H1 (cell line): ENCODE measurements at regions not wholly inside any gene's neighbourhood (a gene's known extent, or its start where the extent isn't known, plus 50 kb on each side); places are given as distances from the start of the nearest gene placed in this dataset.
"Not testable (repeated sequence)": the region's sequence is repeated elsewhere in the genome, so short reads cannot be mapped to it uniquely, and the experiment has no call there.

Experiments used
- CTCF ChIA-PET: fragments of 300-600 bp; sonication (Branson Sonifier 250); formaldehyde crosslinking; loops from one replicate; lab custom pipeline; 2021; ENCODE audit not compliant: partially characterized antibody; lab: Charles Lee
- POLR2A ChIA-PET: fragments of 300-600 bp; sonication (Branson Sonifier 250); formaldehyde crosslinking; loops from one replicate; lab custom pipeline; 2021; ENCODE audit warnings: inconsistent platforms; ENCODE audit not compliant: partially characterized antibody; lab: Charles Lee
- DNase-seq, 2 experiments: peaks; one replicate each; pipeline versions ENCODE4 v3.0.0 to v3.0.0-alpha.2; 2010 to 2022; ENCODE audit warnings: low spot score in 2 of 2, low read depth in 1 of 2, mixed read lengths in 1 of 2
- FAIRE-seq: peaks from 2 replicates; lab custom pipeline; 2011; peaks lifted over from hg19 to GRCh38; lab: Jason Lieb, UNC
- H2AFZ ChIP-seq: 2 replicates; pipeline ENCODE4 v1.8.1; 2012; ENCODE audit warnings: low read length, inconsistent platforms
- H2AK5ac ChIP-seq: 2 replicates; pipeline ENCODE4 v1.6.1; 2013; ENCODE audit warnings: low read depth, low read length
- H2BK120ac ChIP-seq: replicated peaks from 2 replicates; pipeline ENCODE3; 2013; ENCODE audit warnings: low read depth, low read length, inconsistent platforms
- H2BK12ac ChIP-seq: 2 replicates; pipeline ENCODE4 v1.6.1; 2013; ENCODE audit warnings: low read depth, low read length
- H2BK15ac ChIP-seq: 2 replicates; pipeline ENCODE4 v1.6.1; 2013; ENCODE audit warnings: low read length
- H2BK20ac ChIP-seq: 2 replicates; pipeline ENCODE4 v1.6.1; 2013; ENCODE audit warnings: low read length
- H2BK5ac ChIP-seq: 2 replicates; pipeline ENCODE4 v1.6.1; 2013; ENCODE audit warnings: low read depth, low read length
- H3K14ac ChIP-seq: 2 replicates; pipeline ENCODE4 v1.6.1; 2013; ENCODE audit warnings: inconsistent platforms; ENCODE audit not compliant: insufficient read length
- H3K18ac ChIP-seq: 2 replicates; pipeline ENCODE4 v1.6.1; 2013; ENCODE audit warnings: low read length; ENCODE audit errors: extremely low read depth
- H3K23ac ChIP-seq: 2 replicates; pipeline ENCODE4 v1.6.1; 2013; ENCODE audit warnings: inconsistent platforms; ENCODE audit not compliant: insufficient read length
- H3K23me2 ChIP-seq: 2 replicates; pipeline ENCODE4 v1.6.1; 2013; ENCODE audit warnings: low read depth, low read length
- H3K27ac ChIP-seq: 2 replicates; pipeline ENCODE4 v1.6.1; 2011; ENCODE audit warnings: low read depth, low read length, inconsistent platforms
- H3K27me3 ChIP-seq, 4 experiments: replicated peaks in 1 of 4; 1 replicate in 1 of 4; 2 replicates in 3 of 4; pipeline versions ENCODE4 v1.6.1 to v1.8.1; 2011 to 2013; ENCODE audit warnings: low read length in 3 of 4, mild to moderate bottlenecking in 3 of 4, inconsistent platforms in 2 of 4, mixed read lengths in 2 of 4, moderate library complexity in 1 of 4; ENCODE audit not compliant: control insufficient read depth in 3 of 4, insufficient read depth in 3 of 4; ENCODE audit errors: extremely low read depth in 1 of 4
- H3K36me3 ChIP-seq, 4 experiments: 2 replicates each; pipeline versions ENCODE4 v1.6.1 to v1.8.1; 2011 to 2013; ENCODE audit warnings: mild to moderate bottlenecking in 4 of 4, low read length in 3 of 4, moderate library complexity in 2 of 4, control low read depth in 1 of 4, inconsistent platforms in 1 of 4; ENCODE audit not compliant: insufficient read depth in 4 of 4, control insufficient read depth in 2 of 4
- H3K4ac ChIP-seq: replicated peaks from 2 replicates; pipeline ENCODE3; 2013; ENCODE audit warnings: low read length, low read depth, mixed read lengths, inconsistent platforms; ENCODE audit not compliant: insufficient read length
- H3K4me1 ChIP-seq, 4 experiments: replicated peaks in 1 of 4; 1 replicate in 1 of 4; 2 replicates in 3 of 4; pipeline versions ENCODE4 v1.6.1 to v1.8.1; 2011 to 2013; ENCODE audit warnings: low read length in 3 of 4, inconsistent platforms in 2 of 4, mixed read lengths in 1 of 4; ENCODE audit not compliant: insufficient read depth in 4 of 4, control insufficient read depth in 3 of 4
- H3K4me2 ChIP-seq, 2 experiments: 2 replicates each; pipeline versions ENCODE4 v1.6.1 to v1.8.1; 2011 to 2013; ENCODE audit warnings: low read depth in 2 of 2, low read length in 2 of 2, control low read depth in 1 of 2, inconsistent platforms in 1 of 2, mild to moderate bottlenecking in 1 of 2; ENCODE audit not compliant: insufficient read depth in 1 of 2
- H3K4me3 ChIP-seq, 4 experiments: fragments of 200-600, 300-600 bp in 1 of 4; sonication (generic), shearing (Covaris generic), sonication (Bioruptor Twin) in 1 of 4; 2 replicates each; pipeline versions ENCODE4 v1.5.1 to v1.8.1; 2011 to 2016; ENCODE audit warnings: low read length in 4 of 4, low read depth in 3 of 4, control low read depth in 2 of 4, inconsistent platforms in 2 of 4, mild to moderate bottlenecking in 2 of 4, mixed read lengths in 1 of 4, moderate library complexity in 1 of 4; ENCODE audit not compliant: insufficient read depth in 2 of 4; ENCODE audit errors: extremely low read depth in 1 of 4
- H3K56ac ChIP-seq: replicated peaks from 2 replicates; pipeline ENCODE3; 2013; ENCODE audit warnings: low read depth, mild to moderate bottlenecking, mixed read lengths, low read length, inconsistent platforms; ENCODE audit not compliant: insufficient read length
- H3K79me1 ChIP-seq: 2 replicates; pipeline ENCODE4 v1.6.1; 2013; ENCODE audit warnings: low read depth, low read length, control low read depth
- H3K79me2 ChIP-seq, 2 experiments: 2 replicates each; pipeline versions ENCODE4 v1.6.1 to v1.8.1; 2012 to 2013; ENCODE audit warnings: low read length in 2 of 2, mild to moderate bottlenecking in 2 of 2, inconsistent platforms in 1 of 2; ENCODE audit not compliant: insufficient read depth in 2 of 2, control insufficient read depth in 1 of 2
- H3K9ac ChIP-seq, 4 experiments: replicated peaks in 1 of 4; 1 replicate in 1 of 4; 2 replicates in 3 of 4; pipeline versions ENCODE4 v1.6.1 to v1.8.1; 2011 to 2013; ENCODE audit warnings: low read depth in 3 of 4, low read length in 3 of 4, control low read depth in 2 of 4, mild to moderate bottlenecking in 2 of 4, moderate library complexity in 2 of 4, inconsistent platforms in 1 of 4; ENCODE audit errors: extremely low read depth in 1 of 4
- H3K9me3 ChIP-seq, 2 experiments: 2 replicates each; pipeline versions ENCODE4 v1.6.1 to v1.8.1; 2012 to 2013; ENCODE audit warnings: mild to moderate bottlenecking in 2 of 2, moderate library complexity in 2 of 2, control low read depth in 1 of 2, inconsistent platforms in 1 of 2, low read depth in 1 of 2, low read length in 1 of 2, mixed read lengths in 1 of 2; ENCODE audit not compliant: insufficient read depth in 2 of 2
- H4K20me1 ChIP-seq, 2 experiments: replicated peaks in 1 of 2; 2 replicates each; pipeline versions ENCODE3 to v1.8.1; 2011 to 2013; ENCODE audit warnings: inconsistent platforms in 2 of 2, low read length in 2 of 2, mild to moderate bottlenecking in 1 of 2; ENCODE audit not compliant: insufficient read depth in 2 of 2, control insufficient read depth in 1 of 2
- H4K5ac ChIP-seq: 2 replicates; pipeline ENCODE4 v1.6.1; 2013; ENCODE audit warnings: low read length, low read depth, mixed read lengths, inconsistent platforms; ENCODE audit not compliant: insufficient read length
- H4K8ac ChIP-seq: 2 replicates; pipeline ENCODE4 v1.8.0; 2013; ENCODE audit warnings: mild to moderate bottlenecking, moderate library complexity, low read length, inconsistent platforms; ENCODE audit not compliant: insufficient read depth; ENCODE audit errors: extremely low read depth
- H4K91ac ChIP-seq: replicated peaks from 2 replicates; pipeline ENCODE3; 2013; ENCODE audit warnings: low read length, mixed read lengths, inconsistent platforms; ENCODE audit not compliant: insufficient read length
- WGBS, 2 experiments: shearing (Covaris generic) in 1 of 2; methylation state at CpG; one replicate each; pipeline versions ENCODE4 v1.1.6 to v1.1.7; 2013 to 2015; ENCODE audit warnings: low lambda C conversion rate in 2 of 2, mixed read lengths in 2 of 2, inconsistent platforms in 1 of 2, low coverage in 1 of 2, missing lambda C conversion rate in 1 of 2; ENCODE audit not compliant: insufficient replicate concordance in 2 of 2, insufficient coverage in 1 of 2, insufficient read length in 1 of 2; ENCODE audit errors: extremely low coverage in 1 of 2, missing lambda C conversion rate in 1 of 2; 5-methylcytosine and 5-hydroxymethylcytosine counted together

DNA sequence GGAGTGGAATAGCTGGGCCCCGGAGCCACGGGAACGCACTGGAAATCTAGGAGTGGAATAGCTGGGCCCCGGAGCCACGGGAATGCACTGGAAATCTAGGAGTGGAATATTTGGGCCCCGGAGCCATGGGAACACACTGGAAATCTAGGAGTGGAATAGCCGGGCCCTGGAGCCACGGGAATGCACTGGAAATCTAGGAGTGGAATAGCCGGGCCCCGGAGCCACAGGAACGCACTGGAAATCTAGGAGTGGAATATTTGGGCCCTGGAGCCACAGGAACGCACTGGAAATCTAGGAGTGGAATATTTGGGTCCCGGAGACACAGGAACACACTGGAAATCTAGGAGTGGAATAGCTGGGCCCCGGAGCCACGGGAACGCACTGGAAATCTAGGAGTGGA is 321.5 kb downstream of the THBS2 start:
- H3K4me3 ChIP-seq, H4K91ac ChIP-seq, H3K4ac ChIP-seq, H2BK120ac ChIP-seq, H3K4me1 ChIP-seq, H3K23ac ChIP-seq, H2BK15ac ChIP-seq, H3K18ac ChIP-seq, H3K36me3 ChIP-seq, H3K14ac ChIP-seq, H2BK20ac ChIP-seq, H2BK12ac ChIP-seq, H4K5ac ChIP-seq, POLR2A ChIA-PET, H3K4me2 ChIP-seq, H3K79me2 ChIP-seq, H4K20me1 ChIP-seq, H3K23me2 ChIP-seq, H3K56ac ChIP-seq, H3K79me1 ChIP-seq, DNase-seq, H2BK5ac ChIP-seq, H3K9ac ChIP-seq, H4K8ac ChIP-seq, FAIRE-seq, H2AFZ ChIP-seq, H3K27ac ChIP-seq, H2AK5ac ChIP-seq, H3K27me3 ChIP-seq: not testable (repeated sequence)
- CTCF ChIA-PET = interaction anchor here (0.7 to 0.9 kb wide), 2 partner anchors 10 to 25 kb away, joined by 3 to 4 read pairs; no protein-coding TSS in a partner anchor
- peaks cover 18 to 32% of the 10 kb centered on the region in 2 experiments; a peak in 3 of 4 replicates for H3K9me3 ChIP-seq
- WGBS, 2 experiments = 81% methylated on average over 13 of the region's 16 CpGs; no CpG with 5 or more reads in 1 of the 2 experiments

- H3K14ac ChIP-seq, FAIRE-seq, H3K79me2 ChIP-seq, H2BK5ac ChIP-seq, H4K91ac ChIP-seq, H3K27ac ChIP-seq, H3K4me2 ChIP-seq, H3K56ac ChIP-seq, H3K4me1 ChIP-seq, H4K5ac ChIP-seq, H3K23me2 ChIP-seq, H3K18ac ChIP-seq, H3K23ac ChIP-seq, H4K20me1 ChIP-seq, POLR2A ChIA-PET, H4K8ac ChIP-seq, H2BK12ac ChIP-seq, CTCF ChIA-PET, H2BK15ac ChIP-seq, H2AK5ac ChIP-seq, H3K27me3 ChIP-seq, DNase-seq, H2AFZ ChIP-seq, H3K4me3 ChIP-seq, H3K9ac ChIP-seq, H3K79me1 ChIP-seq, H2BK120ac ChIP-seq, H2BK20ac ChIP-seq, H3K4ac ChIP-seq, H3K36me3 ChIP-seq: not testable (repeated sequence)
- 82% methylated on average over 17 of the region's 17 CpGs; no CpG with 5 or more reads in 1 of the 2 experiments for WGBS, 2 experiments
- H3K9me3 ChIP-seq = peaks cover 18 to 32% of the 10 kb centered on the region in 2 experiments; a peak in 3 of 4 replicates
These were observed 322.6 kb downstream of the THBS2 start for GRCh38 chr6:168931072-168931471.
